H1 (cell line): ENCODE measurements at regions not wholly inside any gene's neighbourhood (a gene's known extent, or its start where the extent isn't known, plus 50 kb on each side); places are given as distances from the start of the nearest gene placed in this dataset.
"Not testable (repeated sequence)": the region's sequence is repeated elsewhere in the genome, so short reads cannot be mapped to it uniquely, and the experiment has no call there.

Source experiments
- CTCF ChIA-PET: fragments of 300-600 bp; sonication (Branson Sonifier 250); formaldehyde crosslinking; loops from one replicate; lab custom pipeline; 2021; ENCODE audit not compliant: partially characterized antibody; lab: Charles Lee
- POLR2A ChIA-PET: fragments of 300-600 bp; sonication (Branson Sonifier 250); formaldehyde crosslinking; loops from one replicate; lab custom pipeline; 2021; ENCODE audit warnings: inconsistent platforms; ENCODE audit not compliant: partially characterized antibody; lab: Charles Lee
- DNase-seq, 2 experiments: peaks; one replicate each; pipeline versions ENCODE4 v3.0.0 to v3.0.0-alpha.2; 2010 to 2022; ENCODE audit warnings: low spot score in 2 of 2, low read depth in 1 of 2, mixed read lengths in 1 of 2
- FAIRE-seq: peaks from 2 replicates; lab custom pipeline; 2011; peaks lifted over from hg19 to GRCh38; lab: Jason Lieb, UNC
- H2AFZ ChIP-seq: 2 replicates; pipeline ENCODE4 v1.8.1; 2012; ENCODE audit warnings: low read length, inconsistent platforms
- H2AK5ac ChIP-seq: 2 replicates; pipeline ENCODE4 v1.6.1; 2013; ENCODE audit warnings: low read depth, low read length
- H2BK120ac ChIP-seq: replicated peaks from 2 replicates; pipeline ENCODE3; 2013; ENCODE audit warnings: low read depth, low read length, inconsistent platforms
- H2BK12ac ChIP-seq: 2 replicates; pipeline ENCODE4 v1.6.1; 2013; ENCODE audit warnings: low read depth, low read length
- H2BK15ac ChIP-seq: 2 replicates; pipeline ENCODE4 v1.6.1; 2013; ENCODE audit warnings: low read length
- H2BK20ac ChIP-seq: 2 replicates; pipeline ENCODE4 v1.6.1; 2013; ENCODE audit warnings: low read length
- H2BK5ac ChIP-seq: 2 replicates; pipeline ENCODE4 v1.6.1; 2013; ENCODE audit warnings: low read depth, low read length
- H3K14ac ChIP-seq: 2 replicates; pipeline ENCODE4 v1.6.1; 2013; ENCODE audit warnings: inconsistent platforms; ENCODE audit not compliant: insufficient read length
- H3K18ac ChIP-seq: 2 replicates; pipeline ENCODE4 v1.6.1; 2013; ENCODE audit warnings: low read length; ENCODE audit errors: extremely low read depth
- H3K23ac ChIP-seq: 2 replicates; pipeline ENCODE4 v1.6.1; 2013; ENCODE audit warnings: inconsistent platforms; ENCODE audit not compliant: insufficient read length
- H3K23me2 ChIP-seq: 2 replicates; pipeline ENCODE4 v1.6.1; 2013; ENCODE audit warnings: low read depth, low read length
- H3K27ac ChIP-seq: 2 replicates; pipeline ENCODE4 v1.6.1; 2011; ENCODE audit warnings: low read depth, low read length, inconsistent platforms
- H3K27me3 ChIP-seq, 4 experiments: replicated peaks in 1 of 4; 1 replicate in 1 of 4; 2 replicates in 3 of 4; pipeline versions ENCODE4 v1.6.1 to v1.8.1; 2011 to 2013; ENCODE audit warnings: low read length in 3 of 4, mild to moderate bottlenecking in 3 of 4, inconsistent platforms in 2 of 4, mixed read lengths in 2 of 4, moderate library complexity in 1 of 4; ENCODE audit not compliant: control insufficient read depth in 3 of 4, insufficient read depth in 3 of 4; ENCODE audit errors: extremely low read depth in 1 of 4
- H3K36me3 ChIP-seq, 4 experiments: 2 replicates each; pipeline versions ENCODE4 v1.6.1 to v1.8.1; 2011 to 2013; ENCODE audit warnings: mild to moderate bottlenecking in 4 of 4, low read length in 3 of 4, moderate library complexity in 2 of 4, control low read depth in 1 of 4, inconsistent platforms in 1 of 4; ENCODE audit not compliant: insufficient read depth in 4 of 4, control insufficient read depth in 2 of 4
- H3K4ac ChIP-seq: replicated peaks from 2 replicates; pipeline ENCODE3; 2013; ENCODE audit warnings: low read length, low read depth, mixed read lengths, inconsistent platforms; ENCODE audit not compliant: insufficient read length
- H3K4me1 ChIP-seq, 4 experiments: replicated peaks in 1 of 4; 1 replicate in 1 of 4; 2 replicates in 3 of 4; pipeline versions ENCODE4 v1.6.1 to v1.8.1; 2011 to 2013; ENCODE audit warnings: low read length in 3 of 4, inconsistent platforms in 2 of 4, mixed read lengths in 1 of 4; ENCODE audit not compliant: insufficient read depth in 4 of 4, control insufficient read depth in 3 of 4
- H3K4me2 ChIP-seq, 2 experiments: 2 replicates each; pipeline versions ENCODE4 v1.6.1 to v1.8.1; 2011 to 2013; ENCODE audit warnings: low read depth in 2 of 2, low read length in 2 of 2, control low read depth in 1 of 2, inconsistent platforms in 1 of 2, mild to moderate bottlenecking in 1 of 2; ENCODE audit not compliant: insufficient read depth in 1 of 2
- H3K4me3 ChIP-seq, 4 experiments: fragments of 200-600, 300-600 bp in 1 of 4; sonication (generic), shearing (Covaris generic), sonication (Bioruptor Twin) in 1 of 4; 2 replicates each; pipeline versions ENCODE4 v1.5.1 to v1.8.1; 2011 to 2016; ENCODE audit warnings: low read length in 4 of 4, low read depth in 3 of 4, control low read depth in 2 of 4, inconsistent platforms in 2 of 4, mild to moderate bottlenecking in 2 of 4, mixed read lengths in 1 of 4, moderate library complexity in 1 of 4; ENCODE audit not compliant: insufficient read depth in 2 of 4; ENCODE audit errors: extremely low read depth in 1 of 4
- H3K56ac ChIP-seq: replicated peaks from 2 replicates; pipeline ENCODE3; 2013; ENCODE audit warnings: low read depth, mild to moderate bottlenecking, mixed read lengths, low read length, inconsistent platforms; ENCODE audit not compliant: insufficient read length
- H3K79me1 ChIP-seq: 2 replicates; pipeline ENCODE4 v1.6.1; 2013; ENCODE audit warnings: low read depth, low read length, control low read depth
- H3K79me2 ChIP-seq, 2 experiments: 2 replicates each; pipeline versions ENCODE4 v1.6.1 to v1.8.1; 2012 to 2013; ENCODE audit warnings: low read length in 2 of 2, mild to moderate bottlenecking in 2 of 2, inconsistent platforms in 1 of 2; ENCODE audit not compliant: insufficient read depth in 2 of 2, control insufficient read depth in 1 of 2
- H3K9ac ChIP-seq, 4 experiments: replicated peaks in 1 of 4; 1 replicate in 1 of 4; 2 replicates in 3 of 4; pipeline versions ENCODE4 v1.6.1 to v1.8.1; 2011 to 2013; ENCODE audit warnings: low read depth in 3 of 4, low read length in 3 of 4, control low read depth in 2 of 4, mild to moderate bottlenecking in 2 of 4, moderate library complexity in 2 of 4, inconsistent platforms in 1 of 4; ENCODE audit errors: extremely low read depth in 1 of 4
- H3K9me3 ChIP-seq, 2 experiments: 2 replicates each; pipeline versions ENCODE4 v1.6.1 to v1.8.1; 2012 to 2013; ENCODE audit warnings: mild to moderate bottlenecking in 2 of 2, moderate library complexity in 2 of 2, control low read depth in 1 of 2, inconsistent platforms in 1 of 2, low read depth in 1 of 2, low read length in 1 of 2, mixed read lengths in 1 of 2; ENCODE audit not compliant: insufficient read depth in 2 of 2
- H4K20me1 ChIP-seq, 2 experiments: replicated peaks in 1 of 2; 2 replicates each; pipeline versions ENCODE3 to v1.8.1; 2011 to 2013; ENCODE audit warnings: inconsistent platforms in 2 of 2, low read length in 2 of 2, mild to moderate bottlenecking in 1 of 2; ENCODE audit not compliant: insufficient read depth in 2 of 2, control insufficient read depth in 1 of 2
- H4K5ac ChIP-seq: 2 replicates; pipeline ENCODE4 v1.6.1; 2013; ENCODE audit warnings: low read length, low read depth, mixed read lengths, inconsistent platforms; ENCODE audit not compliant: insufficient read length
- H4K8ac ChIP-seq: 2 replicates; pipeline ENCODE4 v1.8.0; 2013; ENCODE audit warnings: mild to moderate bottlenecking, moderate library complexity, low read length, inconsistent platforms; ENCODE audit not compliant: insufficient read depth; ENCODE audit errors: extremely low read depth
- H4K91ac ChIP-seq: replicated peaks from 2 replicates; pipeline ENCODE3; 2013; ENCODE audit warnings: low read length, mixed read lengths, inconsistent platforms; ENCODE audit not compliant: insufficient read length
- WGBS, 2 experiments: shearing (Covaris generic) in 1 of 2; methylation state at CpG; one replicate each; pipeline versions ENCODE4 v1.1.6 to v1.1.7; 2013 to 2015; ENCODE audit warnings: low lambda C conversion rate in 2 of 2, mixed read lengths in 2 of 2, inconsistent platforms in 1 of 2, low coverage in 1 of 2, missing lambda C conversion rate in 1 of 2; ENCODE audit not compliant: insufficient replicate concordance in 2 of 2, insufficient coverage in 1 of 2, insufficient read length in 1 of 2; ENCODE audit errors: extremely low coverage in 1 of 2, missing lambda C conversion rate in 1 of 2; 5-methylcytosine and 5-hydroxymethylcytosine counted together

GRCh38 chr18:14967246-14967645 is 219.3 kb downstream of the ANKRD30B start:
- H4K8ac ChIP-seq, H3K56ac ChIP-seq, FAIRE-seq, H2BK20ac ChIP-seq, DNase-seq, H3K79me1 ChIP-seq, H3K18ac ChIP-seq, H3K4me2 ChIP-seq, H2BK120ac ChIP-seq, H3K23ac ChIP-seq, H2AFZ ChIP-seq, POLR2A ChIA-PET, CTCF ChIA-PET, H4K5ac ChIP-seq, H2BK12ac ChIP-seq, H3K9ac ChIP-seq, H2AK5ac ChIP-seq, H4K91ac ChIP-seq, H3K27ac ChIP-seq, H3K4me1 ChIP-seq, H3K27me3 ChIP-seq, H3K36me3 ChIP-seq, H2BK15ac ChIP-seq, H3K14ac ChIP-seq, H3K4me3 ChIP-seq, H3K23me2 ChIP-seq, H4K20me1 ChIP-seq, H2BK5ac ChIP-seq, H3K4ac ChIP-seq, H3K79me2 ChIP-seq: not testable (repeated sequence)
- 75% methylated on average over 3 of the region's 3 CpGs; no CpG with 5 or more reads in 1 of the 2 experiments for WGBS, 2 experiments
- peaks cover 66 to 95% of the 10 kb centered on the region in 2 experiments for H3K9me3 ChIP-seq
